ENCODE measurements at regions not wholly inside any gene's neighbourhood (a gene's known extent, or its start where the extent isn't known, plus 50 kb on each side); places are given as distances from the start of the nearest gene placed in this dataset.
"Not testable (repeated sequence)": the region's sequence is repeated elsewhere in the genome, so short reads cannot be mapped to it uniquely, and the experiment has no call there.

GRCh38 chr18:14964406-14964805 is 216.4 kb downstream of the ANKRD30B start:
- TF ChIP-seq CTCF (IDR thresholded peaks at IDR 0.05; ENCODE audit: control extremely low read depth, extremely low read depth), result no peak
- Histone ChIP-seq H3K36me3 (ENCODE audit: control insufficient read depth in 4 of 4, insufficient read depth in 4 of 4, low read length in 4 of 4) (no peaks in the 10 kb centered on the region), H3K4me3 (no peak overlapping the region), H3K27me3 (ENCODE audit: control insufficient read depth in 3 of 3, insufficient read depth in 3 of 3, low read length in 2 of 3) (no peaks in the 10 kb centered on the region), H3K27ac (ENCODE audit: low read depth in 1 of 2, low read length in 1 of 2) (no peak overlapping the region), H3K9ac (ENCODE audit: insufficient read depth in 1 of 2, low read length in 2 of 2) (no peak overlapping the region), H3K9me3 (ENCODE audit: control insufficient read depth in 4 of 4, insufficient read depth in 3 of 4, low read length in 3 of 4) (peaks cover 0 to 15% (median 4%) of the 10 kb centered on the region in 4 donors), H3K4me1 (ENCODE audit: control insufficient read depth in 5 of 5, insufficient read depth in 5 of 5, low read length in 5 of 5) (no peaks in the 10 kb centered on the region)
- no peak for DNase-seq
- ATAC-seq (ENCODE audit: insufficient read depth, low FRiP score), result no peak

DNA sequence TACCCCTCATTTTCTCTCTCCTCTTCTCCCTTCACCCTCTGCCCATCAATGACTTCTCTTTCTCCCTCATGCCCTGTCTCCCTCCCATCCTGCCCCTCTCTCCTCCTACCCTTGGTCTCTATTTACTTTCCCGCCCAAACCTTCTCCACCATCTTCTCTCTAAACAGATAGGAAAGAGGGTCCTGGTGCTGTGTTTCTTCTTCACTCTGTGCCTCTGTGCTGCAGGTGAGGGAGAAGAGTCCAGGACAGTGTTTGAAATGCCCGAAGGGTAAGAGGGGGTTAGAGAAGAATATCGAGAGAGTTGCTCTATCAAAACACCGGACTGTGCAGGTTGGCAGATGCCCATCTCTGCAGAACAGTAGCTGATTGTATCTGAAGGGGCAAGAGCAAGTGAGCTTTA is 217.0 kb downstream of the ANKRD30B start:
- DNase-seq; H3K27me3 ChIP-seq (ENCODE audit: control insufficient read depth in 3 of 3, insufficient read depth in 3 of 3, low read length in 2 of 3); H3K27ac ChIP-seq (ENCODE audit: low read depth in 1 of 2, low read length in 1 of 2); H3K4me3 ChIP-seq; H3K4me1 ChIP-seq (ENCODE audit: control insufficient read depth in 5 of 5, insufficient read depth in 5 of 5, low read length in 5 of 5); ATAC-seq (ENCODE audit: insufficient read depth, low FRiP score); H3K9ac ChIP-seq (ENCODE audit: insufficient read depth in 1 of 2, low read length in 2 of 2); H3K36me3 ChIP-seq (ENCODE audit: control insufficient read depth in 4 of 4, insufficient read depth in 4 of 4, low read length in 4 of 4): not testable (repeated sequence)
- peaks cover 0 to 15% (median 4%) of the 10 kb centered on the region in 4 donors for H3K9me3 ChIP-seq (ENCODE audit: control insufficient read depth in 4 of 4, insufficient read depth in 3 of 4, low read length in 3 of 4)
- WGBS, 2 donors, result 90 to 96% methylated on average over 4 of the region's 4 CpGs

DNA sequence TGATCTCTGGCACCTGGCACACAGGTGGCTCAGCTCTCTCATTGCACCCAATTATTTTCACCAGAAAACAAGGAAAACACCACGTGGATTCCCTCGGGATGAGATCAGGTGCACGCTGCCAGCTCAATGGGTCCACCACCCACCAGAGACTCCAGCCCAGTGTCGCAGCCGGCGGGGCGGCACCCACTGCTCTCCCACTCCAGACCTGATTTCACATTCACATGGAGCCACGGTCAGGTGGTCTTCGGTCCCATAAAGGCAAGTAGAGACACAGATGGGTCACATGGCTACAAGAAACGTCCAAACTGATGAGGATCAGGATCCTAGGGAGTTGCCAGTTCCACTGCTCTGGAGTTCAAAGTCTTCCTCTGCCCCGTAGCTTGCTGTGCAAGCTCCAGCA is 217.6 kb downstream of the ANKRD30B start:
- H3K27me3 ChIP-seq (ENCODE audit: control insufficient read depth in 3 of 3, insufficient read depth in 3 of 3, low read length in 2 of 3), result no peaks in the 10 kb centered on the region
- no peak overlapping the region for H3K9ac ChIP-seq (ENCODE audit: insufficient read depth in 1 of 2, low read length in 2 of 2)
- H3K27ac ChIP-seq (ENCODE audit: low read depth in 1 of 2, low read length in 1 of 2), result no peak overlapping the region
- DNase-seq (no peak), ATAC-seq (ENCODE audit: insufficient read depth, low FRiP score) (no peak)
- no peaks in the 10 kb centered on the region for H3K36me3 ChIP-seq (ENCODE audit: control insufficient read depth in 4 of 4, insufficient read depth in 4 of 4, low read length in 4 of 4)
- 85 to 86% methylated on average over 11 of the region's 11 CpGs for WGBS, 2 donors
- no peak overlapping the region for H3K4me3 ChIP-seq
- H3K9me3 ChIP-seq (ENCODE audit: control insufficient read depth in 4 of 4, insufficient read depth in 3 of 4, low read length in 3 of 4), result peaks cover 0 to 15% (median 4%) of the 10 kb centered on the region in 4 donors
- TF ChIP-seq CTCF (IDR thresholded peaks at IDR 0.05; ENCODE audit: control extremely low read depth, extremely low read depth), result no peak
- no peaks in the 10 kb centered on the region for H3K4me1 ChIP-seq (ENCODE audit: control insufficient read depth in 5 of 5, insufficient read depth in 5 of 5, low read length in 5 of 5)

DNA sequence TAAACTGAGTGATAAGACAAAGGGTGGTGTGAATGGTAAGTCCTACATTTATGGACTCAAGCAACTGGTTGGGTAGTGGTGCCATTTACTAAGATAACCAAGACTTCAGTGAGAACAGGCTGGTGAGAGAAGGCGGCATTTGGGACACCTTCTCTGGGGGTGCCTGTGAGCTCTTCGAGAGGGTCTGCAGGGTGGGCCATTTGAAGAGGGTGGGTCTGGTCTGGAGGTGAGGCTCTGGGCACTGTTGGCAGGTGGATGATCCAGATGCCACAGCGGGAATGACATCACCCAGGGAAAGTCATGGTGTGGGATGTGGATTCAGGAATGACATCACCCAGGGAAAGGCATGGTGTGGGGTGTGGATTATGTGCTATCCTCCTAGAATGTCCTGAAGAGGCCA is 219.3 kb downstream of the ANKRD30B start:
- not testable (repeated sequence) for H3K9ac ChIP-seq (ENCODE audit: insufficient read depth in 1 of 2, low read length in 2 of 2); ATAC-seq (ENCODE audit: insufficient read depth, low FRiP score); H3K9me3 ChIP-seq (ENCODE audit: control insufficient read depth in 4 of 4, insufficient read depth in 3 of 4, low read length in 3 of 4); H3K36me3 ChIP-seq (ENCODE audit: control insufficient read depth in 4 of 4, insufficient read depth in 4 of 4, low read length in 4 of 4); H3K27me3 ChIP-seq (ENCODE audit: control insufficient read depth in 3 of 3, insufficient read depth in 3 of 3, low read length in 2 of 3); H3K27ac ChIP-seq (ENCODE audit: low read depth in 1 of 2, low read length in 1 of 2); DNase-seq; H3K4me3 ChIP-seq; H3K4me1 ChIP-seq (ENCODE audit: control insufficient read depth in 5 of 5, insufficient read depth in 5 of 5, low read length in 5 of 5)
- 86 to 92% methylated on average over 3 of the region's 3 CpGs for WGBS, 2 donors

GRCh38 chr18:14969500-14969899 is 221.5 kb downstream of the ANKRD30B start:
- no peak overlapping the region for H3K9ac ChIP-seq (ENCODE audit: insufficient read depth in 1 of 2, low read length in 2 of 2)
- no peak for TF ChIP-seq CTCF (IDR thresholded peaks at IDR 0.05; ENCODE audit: control extremely low read depth, extremely low read depth)
- DNase-seq (no peak), ATAC-seq (ENCODE audit: insufficient read depth, low FRiP score) (no peak)
- peaks cover 0 to 10% (median 2%) of the 10 kb centered on the region in 4 donors for H3K9me3 ChIP-seq (ENCODE audit: control insufficient read depth in 4 of 4, insufficient read depth in 3 of 4, low read length in 3 of 4)
- peaks cover 0 to 1% (median 0%) of the 10 kb centered on the region in 5 donors for H3K4me1 ChIP-seq (ENCODE audit: control insufficient read depth in 5 of 5, insufficient read depth in 5 of 5, low read length in 5 of 5)
- no peak overlapping the region for H3K27ac ChIP-seq (ENCODE audit: low read depth in 1 of 2, low read length in 1 of 2)
- H3K4me3 ChIP-seq, result no peak overlapping the region
- H3K27me3 ChIP-seq (ENCODE audit: control insufficient read depth in 3 of 3, insufficient read depth in 3 of 3, low read length in 2 of 3), result no peaks in the 10 kb centered on the region
- WGBS, 2 donors, result 63 to 66% methylated on average over 9 of the region's 9 CpGs
- H3K36me3 ChIP-seq (ENCODE audit: control insufficient read depth in 4 of 4, insufficient read depth in 4 of 4, low read length in 4 of 4), result no peaks in the 10 kb centered on the region

Measured in lung (tissue), 11 donors.